GM23248 (cell line): ENCODE measurements at regions not wholly inside any gene's neighbourhood (a gene's known extent, or its start where the extent isn't known, plus 50 kb on each side); places are given as distances from the start of the nearest gene placed in this dataset.

Experiments used
- EZH2 ChIP-seq: fragments of 200-600 bp; sonication (generic); IDR thresholded peaks from 2 replicates; pipeline ENCODE4 v1.6.1; 2018; ENCODE audit warnings: antibody characterized with exemption, mild to moderate bottlenecking; ENCODE audit not compliant: insufficient read depth, poor library complexity, severe bottlenecking
- EZH2phosphoT487 ChIP-seq: fragments of 200-600 bp; sonication (generic); IDR thresholded peaks from 2 replicates; pipeline ENCODE4 v1.6.1; 2018; ENCODE audit warnings: antibody characterized with exemption, moderate library complexity, mild to moderate bottlenecking, low read depth; ENCODE audit not compliant: insufficient read depth

DNA sequence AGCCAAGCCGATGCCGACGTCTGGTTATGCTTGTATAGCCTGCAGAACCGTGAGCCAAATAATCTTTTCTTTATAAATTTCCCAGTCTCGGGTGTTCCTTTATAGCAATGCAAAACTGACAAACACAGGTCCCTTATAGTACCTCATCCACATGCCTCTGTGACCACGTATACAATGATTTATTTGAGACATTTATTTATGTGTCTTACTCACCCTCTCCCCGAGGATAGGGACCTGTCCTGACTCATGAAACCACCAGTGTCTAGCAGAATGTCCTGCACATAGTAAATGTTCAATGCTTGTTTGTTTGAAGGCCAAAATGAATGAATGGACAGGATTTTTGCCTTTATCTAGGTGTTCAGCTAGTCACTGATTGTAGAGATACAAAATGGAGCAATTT lies 147.9 kb upstream of the FZD8 start:
- TF ChIP-seq EZH2 (no peak), EZH2phosphoT487 (no peak)
